Upper lobe of left lung (tissue), 4 donors: ENCODE measurements at regions not wholly inside any gene's neighbourhood (a gene's known extent, or its start where the extent isn't known, plus 50 kb on each side); places are given as distances from the start of the nearest gene placed in this dataset.

ENCODE experiments used
- CTCF ChIP-seq, 6 experiments: fragments of 450-650 bp in 4 of 6; fragments of 200-600 bp in 2 of 6; sonication (generic) in 2 of 6; IDR thresholded peaks; one replicate each; pipeline ENCODE4 v1.5.1; 2016 to 2019; ENCODE audit warnings: antibody characterized with exemption in 6 of 6
- EP300 ChIP-seq, 4 donors: sonication (generic); formaldehyde crosslinking; IDR thresholded peaks; one replicate each; pipeline ENCODE4 v1.5.1; 2017; ENCODE audit warnings: antibody characterized with exemption in 4 of 4, control low read depth in 2 of 4
- POLR2A ChIP-seq, 4 donors: fragments of 450-650 bp; IDR thresholded peaks; one replicate each; pipeline ENCODE4 v1.5.1; 2016 to 2017; ENCODE audit warnings: antibody characterized with exemption in 4 of 4, mild to moderate bottlenecking in 2 of 4
- POLR2AphosphoS5 ChIP-seq, 2 donors: sonication (generic); formaldehyde crosslinking; IDR thresholded peaks; one replicate each; pipeline ENCODE4 v1.5.1; 2017; ENCODE audit warnings: antibody characterized with exemption in 2 of 2

- no peak for TF ChIP-seq CTCF (IDR thresholded peaks at IDR 0.05)
- no peak for TF ChIP-seq EP300 (IDR thresholded peaks at IDR 0.05)
- no peak for TF ChIP-seq POLR2AphosphoS5 (IDR thresholded peaks at IDR 0.05)
- no peak for TF ChIP-seq POLR2A (IDR thresholded peaks at IDR 0.05)
These were observed 59.4 kb upstream of the SYNE2 start for GRCh38 chr14:63793376-63793775.
